ENCODE measurements at regions not wholly inside any gene's neighbourhood (a gene's known extent, or its start where the extent isn't known, plus 50 kb on each side); places are given as distances from the start of the nearest gene placed in this dataset.

- Mint-ChIP-seq H3K4me1 (no peaks in the 10 kb centered on the region), H3K9me3 (no peaks in the 10 kb centered on the region), H3K27me3 (ENCODE audit: low read depth) (no peaks in the 10 kb centered on the region), H3K4me3 (no peak overlapping the region), H3K27ac (no peak overlapping the region), H3K36me3 (ENCODE audit: insufficient read depth in 1 of 3, low read depth in 3 of 3) (no peaks in the 10 kb centered on the region)
- no peak overlapping the region for H2AK5ac ChIP-seq (ENCODE audit: insufficient read length, low read length)
- no peaks in the 10 kb centered on the region for H3K79me1 ChIP-seq (ENCODE audit: insufficient read depth, low read depth, low read length, poor library complexity, severe bottlenecking)
- H2BK120ac ChIP-seq (ENCODE audit: low read depth, low read length, poor library complexity, severe bottlenecking), result no peak overlapping the region
- no peak overlapping the region for H3K4me2 ChIP-seq (ENCODE audit: insufficient read depth, insufficient read length, low read length)
- H3K79me2 ChIP-seq (ENCODE audit: insufficient read depth, low read length), result no peaks in the 10 kb centered on the region
- H3T11ph ChIP-seq (ENCODE audit: low read length), result no peak overlapping the region
- H3K23me2 ChIP-seq (ENCODE audit: insufficient read length, low read depth, low read length, poor library complexity, severe bottlenecking), result no peaks in the 10 kb centered on the region
- H2BK5ac ChIP-seq (ENCODE audit: insufficient read length, low read length), result no peak overlapping the region
- no CpG with 5 or more reads among the region's 2 CpGs for WGBS (ENCODE audit: extremely low coverage, insufficient read length, low lambda C conversion rate)
- H3K9me3 ChIP-seq (ENCODE audit: control insufficient read depth, low read depth, low read length), result no peaks in the 10 kb centered on the region
- no peak overlapping the region for H2AFZ ChIP-seq (ENCODE audit: low read length)
- H3K14ac ChIP-seq (ENCODE audit: insufficient read depth, low read length), result no peak overlapping the region
- H4K20me1 ChIP-seq (ENCODE audit: control insufficient read depth, insufficient read depth, insufficient read length), result no peaks in the 10 kb centered on the region
- no peak overlapping the region for H3K27ac ChIP-seq (ENCODE audit: insufficient read length, low read depth, low read length)
- H2BK15ac ChIP-seq (ENCODE audit: low read depth, low read length), result no peak overlapping the region
- no peak overlapping the region for H2BK20ac ChIP-seq (ENCODE audit: low read depth, low read length, poor library complexity, severe bottlenecking)
- no peak overlapping the region for H4K8ac ChIP-seq (replicated peaks; ENCODE audit: insufficient read length, low read depth, low read length)
- H3K4me1 ChIP-seq (ENCODE audit: insufficient read depth, low read length), result no peaks in the 10 kb centered on the region
- TF ChIP-seq, protein P1, sequence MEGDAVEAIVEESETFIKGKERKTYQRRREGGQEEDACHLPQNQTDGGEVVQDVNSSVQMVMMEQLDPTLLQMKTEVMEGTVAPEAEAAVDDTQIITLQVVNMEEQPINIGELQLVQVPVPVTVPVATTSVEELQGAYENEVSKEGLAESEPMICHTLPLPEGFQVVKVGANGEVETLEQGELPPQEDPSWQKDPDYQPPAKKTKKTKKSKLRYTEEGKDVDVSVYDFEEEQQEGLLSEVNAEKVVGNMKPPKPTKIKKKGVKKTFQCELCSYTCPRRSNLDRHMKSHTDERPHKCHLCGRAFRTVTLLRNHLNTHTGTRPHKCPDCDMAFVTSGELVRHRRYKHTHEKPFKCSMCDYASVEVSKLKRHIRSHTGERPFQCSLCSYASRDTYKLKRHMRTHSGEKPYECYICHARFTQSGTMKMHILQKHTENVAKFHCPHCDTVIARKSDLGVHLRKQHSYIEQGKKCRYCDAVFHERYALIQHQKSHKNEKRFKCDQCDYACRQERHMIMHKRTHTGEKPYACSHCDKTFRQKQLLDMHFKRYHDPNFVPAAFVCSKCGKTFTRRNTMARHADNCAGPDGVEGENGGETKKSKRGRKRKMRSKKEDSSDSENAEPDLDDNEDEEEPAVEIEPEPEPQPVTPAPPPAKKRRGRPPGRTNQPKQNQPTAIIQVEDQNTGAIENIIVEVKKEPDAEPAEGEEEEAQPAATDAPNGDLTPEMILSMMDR (conservative IDR thresholded peaks at IDR 0.05), result no peak
- H3K4ac ChIP-seq (ENCODE audit: low read depth, low read length), result no peak overlapping the region
- no peak overlapping the region for H3K9ac ChIP-seq (ENCODE audit: extremely low read depth, insufficient read length, low read length)
- no peak overlapping the region for H2BK12ac ChIP-seq (ENCODE audit: insufficient read length, low read depth, low read length)
- H4K91ac ChIP-seq (ENCODE audit: insufficient read length, low read depth, low read length), result no peak overlapping the region
- no peaks in the 10 kb centered on the region for H3K27me3 ChIP-seq (ENCODE audit: insufficient read depth, low read length)
- H4K5ac ChIP-seq (ENCODE audit: insufficient read length, low read depth, low read length), result no peak overlapping the region
- H3K18ac ChIP-seq (ENCODE audit: insufficient read length, low read depth, low read length), result no peak overlapping the region
- H3K23ac ChIP-seq (ENCODE audit: insufficient read length, low read depth, low read length), result no peak overlapping the region
- no peak overlapping the region for H3K56ac ChIP-seq (ENCODE audit: insufficient read length, low read depth, low read length)
- DNase-seq, result no peak
These were observed 271.1 kb downstream of the DIPK2A start for GRCh38 chr3:144242747-144243146.

All from H9 (cell line).